SK-N-SH (cell line): ENCODE measurements at regions not wholly inside any gene's neighbourhood (a gene's known extent, or its start where the extent isn't known, plus 50 kb on each side); places are given as distances from the start of the nearest gene placed in this dataset.

Experiments used
- CTCF ChIA-PET: fragments of 300-600, 350-600 bp; formaldehyde crosslinking; extraction: SDS; loops from one replicate; lab custom pipeline; 2021; lab: Yijun Ruan, JAX
- POLR2A ChIA-PET: fragments of 350-600 bp; sonication (Branson Sonifier 250); formaldehyde crosslinking; extraction: SDS; loops from one replicate; lab custom pipeline; 2020; ENCODE audit warnings: antibody characterized with exemption, inconsistent platforms; lab: Yijun Ruan, JAX
- DNase-seq: peaks from one replicate; pipeline ENCODE4 v3.0.0; 2012
- H2AFZ ChIP-seq: fragments of 200-600 bp; sonication (generic); 2 replicates; pipeline ENCODE4 v1.8.1; 2016; ENCODE audit warnings: antibody characterized with exemption, mild to moderate bottlenecking, low read depth
- H3F3A ChIP-seq: fragments of 200-600 bp; sonication (generic); replicated peaks from 2 replicates; pipeline ENCODE3; 2016; ENCODE audit warnings: antibody characterized with exemption, mild to moderate bottlenecking; ENCODE audit not compliant: insufficient read depth
- H3K27ac ChIP-seq, 2 experiments: fragments of 200-500 bp in 1 of 2; fragments of 200-600 bp in 1 of 2; sonication (Bioruptor generic) in 1 of 2; sonication (generic), shearing (Covaris generic) in 1 of 2; 2 replicates each; pipeline versions ENCODE4 v1.5.1 to v1.6.1; 2014 to 2016; ENCODE audit warnings: low read depth in 2 of 2, inconsistent platforms in 1 of 2, low read length in 1 of 2, mild to moderate bottlenecking in 1 of 2, mixed read lengths in 1 of 2
- H3K27me3 ChIP-seq: fragments of 200-600 bp; sonication (generic), shearing (Covaris generic); 2 replicates; pipeline ENCODE4 v1.6.1; 2016; ENCODE audit warnings: mixed run types; ENCODE audit not compliant: insufficient read depth
- H3K36me3 ChIP-seq, 2 experiments: fragments of 200-500 bp in 1 of 2; fragments of 200-600 bp in 1 of 2; sonication (Bioruptor generic) in 1 of 2; sonication (generic) in 1 of 2; replicated peaks in 1 of 2; 2 replicates each; pipeline versions ENCODE3 to v1.5.1; 2014 to 2016; ENCODE audit warnings: low read length in 1 of 2, mild to moderate bottlenecking in 1 of 2; ENCODE audit not compliant: insufficient read depth in 2 of 2, control insufficient read depth in 1 of 2
- H3K4me1 ChIP-seq, 2 experiments: fragments of 200-500 bp in 1 of 2; fragments of 200-600 bp in 1 of 2; sonication (Bioruptor generic) in 1 of 2; sonication (generic), shearing (Covaris generic) in 1 of 2; 2 replicates each; pipeline versions ENCODE4 v1.5.1 to v1.6.1; 2014 to 2016; ENCODE audit warnings: low read depth in 1 of 2, low read length in 1 of 2, mixed run types in 1 of 2; ENCODE audit not compliant: insufficient read depth in 2 of 2, control insufficient read depth in 1 of 2
- H3K4me2 ChIP-seq: fragments of 200-600 bp; sonication (generic), shearing (Covaris generic); 2 replicates; pipeline ENCODE4 v1.6.1; 2017; ENCODE audit warnings: mixed run types
- H3K4me3 ChIP-seq, 2 experiments: fragments of 200-500 bp in 1 of 2; fragments of 200-600 bp in 1 of 2; sonication (Bioruptor generic) in 1 of 2; sonication (generic), shearing (Covaris generic) in 1 of 2; 2 replicates each; pipeline versions ENCODE4 v1.5.1 to v1.8.1; 2014 to 2016; ENCODE audit warnings: low read depth in 2 of 2, inconsistent platforms in 1 of 2, low read length in 1 of 2, mild to moderate bottlenecking in 1 of 2, mixed read lengths in 1 of 2, moderate library complexity in 1 of 2
- H3K79me2 ChIP-seq: fragments of 200-600 bp; sonication (generic); 2 replicates; pipeline ENCODE4 v1.8.1; 2017; ENCODE audit warnings: mild to moderate bottlenecking; ENCODE audit not compliant: insufficient read depth
- H3K9ac ChIP-seq: fragments of 200-600 bp; sonication (generic); 2 replicates; pipeline ENCODE4 v1.6.1; 2017; ENCODE audit warnings: mixed run types
- H3K9me2 ChIP-seq: fragments of 200-600 bp; sonication (generic); 2 replicates; pipeline ENCODE4 v1.6.1; 2017; ENCODE audit warnings: mixed run types
- H3K9me3 ChIP-seq: fragments of 200-600 bp; sonication (generic); 2 replicates; pipeline ENCODE4 v1.6.1; 2017; ENCODE audit warnings: mixed run types, mild to moderate bottlenecking, moderate library complexity
- H4K20me1 ChIP-seq: fragments of 200-600 bp; sonication (generic); 2 replicates; pipeline ENCODE4 v1.6.1; 2017; ENCODE audit warnings: mild to moderate bottlenecking, mixed run types; ENCODE audit not compliant: insufficient read depth
- ELF1 ChIP-seq: IDR thresholded peaks from 2 replicates; pipeline ENCODE4 v1.4.0; 2012
- EP300 ChIP-seq, 2 experiments: IDR thresholded peaks; 2 replicates each; pipeline versions ENCODE4 v1.4.0 to v1.6.1; 2012; ENCODE audit warnings: borderline replicate concordance in 1 of 2, low read depth in 1 of 2, low read length in 1 of 2
- EZH2phosphoT487 ChIP-seq: fragments of 200-600 bp; sonication (generic); IDR thresholded peaks from 2 replicates; pipeline ENCODE4 v1.6.1; 2017; ENCODE audit warnings: low read depth, mixed run types, mild to moderate bottlenecking, antibody characterized with exemption, moderate library complexity, borderline replicate concordance
- FOXJ3 ChIP-seq: sonication (generic); formaldehyde crosslinking; IDR thresholded peaks from 2 replicates; pipeline ENCODE4 v1.5.1; 2020; ENCODE audit warnings: mild to moderate bottlenecking, missing genetic modification reagents
- GABPA ChIP-seq: IDR thresholded peaks from 2 replicates; pipeline ENCODE4 v1.4.0; 2012; ENCODE audit warnings: low read depth, mild to moderate bottlenecking
- GATA2 ChIP-seq: sonication (generic); formaldehyde crosslinking; IDR thresholded peaks from 2 replicates; pipeline ENCODE4 v1.5.0; 2020; ENCODE audit warnings: mild to moderate bottlenecking, missing genetic modification reagents
- IRF3 ChIP-seq: fragments of 150-350 bp; IDR thresholded peaks from 2 replicates; pipeline ENCODE4 v1.6.1; 2016; ENCODE audit warnings: mild to moderate bottlenecking, low read depth, low read length
- JUND ChIP-seq: IDR thresholded peaks from 2 replicates; pipeline ENCODE4 v1.4.0; 2012
- NRF1 ChIP-seq: IDR thresholded peaks from 2 replicates; pipeline ENCODE4 v1.6.1; 2012; ENCODE audit warnings: low read depth, mild to moderate bottlenecking, low read length
- POLR2AphosphoS5 ChIP-seq: IDR thresholded peaks from 2 replicates; pipeline ENCODE4 v1.6.1; 2012; ENCODE audit warnings: low read depth, low read length
- RAD21 ChIP-seq: IDR thresholded peaks from 2 replicates; pipeline ENCODE4 v1.6.1; 2012; ENCODE audit warnings: mild to moderate bottlenecking, low read length
- REST ChIP-seq: IDR thresholded peaks from 2 replicates; pipeline ENCODE4 v1.6.1; 2012; ENCODE audit warnings: mild to moderate bottlenecking, low read depth, low read length, moderate library complexity
- RFX5 ChIP-seq: IDR thresholded peaks from 2 replicates; pipeline ENCODE4 v1.6.1; 2012; ENCODE audit warnings: mild to moderate bottlenecking, improper control_type of control experiment, low read length
- SIN3A ChIP-seq: IDR thresholded peaks from 2 replicates; pipeline ENCODE4 v1.6.1; 2012; ENCODE audit warnings: low read depth, mild to moderate bottlenecking, low read length, moderate library complexity, borderline replicate concordance
- SMC3 ChIP-seq: IDR thresholded peaks from 2 replicates; pipeline ENCODE4 v1.6.1; 2012; ENCODE audit warnings: low read depth, low read length, improper control_type of control experiment
- TEAD4 ChIP-seq: IDR thresholded peaks from 2 replicates; pipeline ENCODE4 v1.4.0; 2012; ENCODE audit warnings: mild to moderate bottlenecking, borderline replicate concordance; ENCODE audit not compliant: insufficient read depth
- USF2 ChIP-seq: fragments of 150-350 bp; IDR thresholded peaks from 2 replicates; pipeline ENCODE4 v1.6.1; 2017; ENCODE audit warnings: antibody characterized with exemption, low read length, low read depth, borderline replicate concordance
- ZBTB33 ChIP-seq: IDR thresholded peaks from 2 replicates; pipeline ENCODE4 v1.4.0; 2012; ENCODE audit warnings: low read depth, borderline replicate concordance
- WGBS: methylation state at CpG from one replicate; pipeline ENCODE4 v1.1.6; 2017; ENCODE audit warnings: low lambda C conversion rate; 5-methylcytosine and 5-hydroxymethylcytosine counted together
- TF ChIP-seq, protein P1 (sequence below): IDR thresholded peaks from 2 replicates; pipeline ENCODE4 v1.4.0; 2012; ENCODE audit warnings: low read depth, borderline replicate concordance
- TF ChIP-seq, protein P2 (sequence below): fragments of 200-600 bp; sonication (generic); IDR thresholded peaks from 2 replicates; pipeline ENCODE4 v1.6.1; 2017; ENCODE audit warnings: antibody characterized with exemption, mild to moderate bottlenecking, moderate library complexity

- TF ChIP-seq REST (no peak), JUND (peak; percentile 51), POLR2AphosphoS5 (no peak), EZH2phosphoT487 (no peak), USF2 (no peak), FOXJ3 (CRISPR knock-in tag) (no peak)
Measured at GRCh38 chr11:106468086-106468485, 390.6 kb downstream of the AASDHPPT start (continued).

- TF ChIP-seq IRF3 (no peak), EZH2phosphoT487 (no peak), SMC3 (no peak), SIN3A (no peak), ELF1 (no peak), RAD21 (no peak), POLR2AphosphoS5 (no peak), TEAD4 (no peak), ZBTB33 (no peak), GABPA (no peak), NRF1 (no peak), GATA2 (CRISPR knock-in tag) (no peak), EP300 (IDR thresholded peaks at IDR 0.05; ENCODE audit: borderline replicate concordance in 1 of 2, low read depth in 1 of 2, low read length in 1 of 2) (no peak), RFX5 (no peak)
- TF ChIP-seq, protein P1, sequence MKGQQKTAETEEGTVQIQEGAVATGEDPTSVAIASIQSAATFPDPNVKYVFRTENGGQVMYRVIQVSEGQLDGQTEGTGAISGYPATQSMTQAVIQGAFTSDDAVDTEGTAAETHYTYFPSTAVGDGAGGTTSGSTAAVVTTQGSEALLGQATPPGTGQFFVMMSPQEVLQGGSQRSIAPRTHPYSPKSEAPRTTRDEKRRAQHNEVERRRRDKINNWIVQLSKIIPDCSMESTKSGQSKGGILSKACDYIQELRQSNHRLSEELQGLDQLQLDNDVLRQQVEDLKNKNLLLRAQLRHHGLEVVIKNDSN, result no peak
- TF ChIP-seq, protein P2, sequence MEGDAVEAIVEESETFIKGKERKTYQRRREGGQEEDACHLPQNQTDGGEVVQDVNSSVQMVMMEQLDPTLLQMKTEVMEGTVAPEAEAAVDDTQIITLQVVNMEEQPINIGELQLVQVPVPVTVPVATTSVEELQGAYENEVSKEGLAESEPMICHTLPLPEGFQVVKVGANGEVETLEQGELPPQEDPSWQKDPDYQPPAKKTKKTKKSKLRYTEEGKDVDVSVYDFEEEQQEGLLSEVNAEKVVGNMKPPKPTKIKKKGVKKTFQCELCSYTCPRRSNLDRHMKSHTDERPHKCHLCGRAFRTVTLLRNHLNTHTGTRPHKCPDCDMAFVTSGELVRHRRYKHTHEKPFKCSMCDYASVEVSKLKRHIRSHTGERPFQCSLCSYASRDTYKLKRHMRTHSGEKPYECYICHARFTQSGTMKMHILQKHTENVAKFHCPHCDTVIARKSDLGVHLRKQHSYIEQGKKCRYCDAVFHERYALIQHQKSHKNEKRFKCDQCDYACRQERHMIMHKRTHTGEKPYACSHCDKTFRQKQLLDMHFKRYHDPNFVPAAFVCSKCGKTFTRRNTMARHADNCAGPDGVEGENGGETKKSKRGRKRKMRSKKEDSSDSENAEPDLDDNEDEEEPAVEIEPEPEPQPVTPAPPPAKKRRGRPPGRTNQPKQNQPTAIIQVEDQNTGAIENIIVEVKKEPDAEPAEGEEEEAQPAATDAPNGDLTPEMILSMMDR, result no peak
- no peaks in the 10 kb centered on the region for H4K20me1 ChIP-seq
- 61% methylated on average over 1 of the region's 1 CpG for WGBS
- POLR2A ChIA-PET, result no interaction called here
- peaks cover 8% of the 10 kb centered on the region for H3F3A ChIP-seq
- no peaks in the 10 kb centered on the region for H3K27me3 ChIP-seq
- H3K79me2 ChIP-seq, result no peaks in the 10 kb centered on the region
- H3K36me3 ChIP-seq, result no peaks in the 10 kb centered on the region
- H3K9me2 ChIP-seq, result no peaks in the 10 kb centered on the region
- peaks cover 0 to 10% of the 10 kb centered on the region in 2 experiments; a peak in 1 of 4 replicates for H3K4me1 ChIP-seq
- CTCF ChIA-PET, result interaction anchor here (1.4 kb wide), 1 partner anchor 13 kb away, joined by 6 read pairs; no protein-coding TSS in a partner anchor
- H3K9ac ChIP-seq, result no peak overlapping the region
- H3K4me3 ChIP-seq, result no peak overlapping the region
- H3K27ac ChIP-seq, result no peak overlapping the region
- DNase-seq, result no peak
- H3K9me3 ChIP-seq, result no peaks in the 10 kb centered on the region
- H2AFZ ChIP-seq, result 0 out of 2 replicates have a peak overlapping the region, but pooled peaks have one; percentile 17
- H3K4me2 ChIP-seq, result no peak overlapping the region
Measured at GRCh38 chr11:106468531-106468930, 391.1 kb downstream of the AASDHPPT start.
